ENCODE measurements at regions not wholly inside any gene's neighbourhood (a gene's known extent, or its start where the extent isn't known, plus 50 kb on each side); places are given as distances from the start of the nearest gene placed in this dataset.

DNA sequence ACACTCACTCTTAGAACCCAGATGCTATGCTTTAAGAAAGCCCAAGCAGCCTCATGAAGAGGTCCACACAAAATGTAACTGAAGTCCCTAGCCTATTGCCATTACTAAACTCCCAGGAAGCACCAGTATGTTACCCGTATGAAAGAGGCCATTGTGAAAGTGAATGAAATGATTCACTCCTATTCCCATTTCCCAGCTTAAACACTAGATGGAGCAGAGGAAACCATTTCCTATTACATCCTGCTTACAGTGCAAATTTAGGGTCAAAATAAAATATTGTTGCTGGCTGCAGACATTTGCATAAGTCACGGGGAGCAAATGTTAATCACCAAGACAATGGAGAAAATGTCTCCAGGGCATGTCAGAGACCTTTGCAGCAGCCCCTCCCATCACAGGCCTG is 989.7 kb upstream of the CRIM1 start:
- H3K79me2 ChIP-seq (ENCODE audit: low read length), result no peaks in the 10 kb centered on the region
- H3K4me3 ChIP-seq (ENCODE audit: low read length), result no peak overlapping the region
- H3K9ac ChIP-seq (ENCODE audit: low read length), result no peak overlapping the region
- TF ChIP-seq, protein P1, sequence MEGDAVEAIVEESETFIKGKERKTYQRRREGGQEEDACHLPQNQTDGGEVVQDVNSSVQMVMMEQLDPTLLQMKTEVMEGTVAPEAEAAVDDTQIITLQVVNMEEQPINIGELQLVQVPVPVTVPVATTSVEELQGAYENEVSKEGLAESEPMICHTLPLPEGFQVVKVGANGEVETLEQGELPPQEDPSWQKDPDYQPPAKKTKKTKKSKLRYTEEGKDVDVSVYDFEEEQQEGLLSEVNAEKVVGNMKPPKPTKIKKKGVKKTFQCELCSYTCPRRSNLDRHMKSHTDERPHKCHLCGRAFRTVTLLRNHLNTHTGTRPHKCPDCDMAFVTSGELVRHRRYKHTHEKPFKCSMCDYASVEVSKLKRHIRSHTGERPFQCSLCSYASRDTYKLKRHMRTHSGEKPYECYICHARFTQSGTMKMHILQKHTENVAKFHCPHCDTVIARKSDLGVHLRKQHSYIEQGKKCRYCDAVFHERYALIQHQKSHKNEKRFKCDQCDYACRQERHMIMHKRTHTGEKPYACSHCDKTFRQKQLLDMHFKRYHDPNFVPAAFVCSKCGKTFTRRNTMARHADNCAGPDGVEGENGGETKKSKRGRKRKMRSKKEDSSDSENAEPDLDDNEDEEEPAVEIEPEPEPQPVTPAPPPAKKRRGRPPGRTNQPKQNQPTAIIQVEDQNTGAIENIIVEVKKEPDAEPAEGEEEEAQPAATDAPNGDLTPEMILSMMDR (IDR thresholded peaks at IDR 0.05; ENCODE audit: low read depth, low read length), result no peak
- TF ChIP-seq EZH2phosphoT487 (IDR thresholded peaks at IDR 0.05; ENCODE audit: low read depth), result no peak
- H3K27me3 ChIP-seq (ENCODE audit: low read depth, low read length), result no peaks in the 10 kb centered on the region
- no peaks in the 10 kb centered on the region for H4K20me1 ChIP-seq (ENCODE audit: insufficient read depth, low read length)
- H3K4me2 ChIP-seq (ENCODE audit: low read length), result no peak overlapping the region
- H2AFZ ChIP-seq (ENCODE audit: low read depth, low read length), result no peak overlapping the region
- H3K9me3 ChIP-seq (ENCODE audit: insufficient read depth, low read length), result no peaks in the 10 kb centered on the region
- no peaks in the 10 kb centered on the region for H3K36me3 ChIP-seq (replicated peaks; ENCODE audit: low read depth, low read length)
- no peaks in the 10 kb centered on the region for H3K4me1 ChIP-seq (ENCODE audit: low read length)
- no peak overlapping the region for H3K27ac ChIP-seq (ENCODE audit: low read length)

DNA sequence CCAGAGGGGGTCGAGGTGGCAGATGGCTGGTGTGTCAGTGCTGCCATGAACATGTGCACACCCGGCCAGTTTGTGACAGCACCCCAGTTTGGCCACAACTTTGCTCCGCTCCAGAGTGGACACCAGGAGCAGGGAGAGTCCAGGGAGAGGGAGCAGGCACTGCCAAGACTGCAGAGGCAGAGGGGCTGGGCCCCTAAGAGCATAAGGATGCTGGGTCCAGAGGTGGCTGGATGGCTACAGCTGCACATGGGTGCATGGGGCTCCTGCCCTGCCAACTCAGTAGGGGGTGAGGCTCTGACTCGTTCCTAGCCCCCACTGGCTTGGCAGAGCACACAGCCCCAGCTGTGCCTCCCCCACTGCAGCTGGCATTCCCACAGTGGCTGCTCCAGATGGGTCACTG is 999.2 kb upstream of the CRIM1 start:
- no peaks in the 10 kb centered on the region for H3K9me3 ChIP-seq (ENCODE audit: insufficient read depth, low read length)
- H3K27ac ChIP-seq (ENCODE audit: low read length), result no peak overlapping the region
- H2AFZ ChIP-seq (ENCODE audit: low read depth, low read length), result no peak overlapping the region
- H4K20me1 ChIP-seq (ENCODE audit: insufficient read depth, low read length), result no peaks in the 10 kb centered on the region
- H3K79me2 ChIP-seq (ENCODE audit: low read length), result no peaks in the 10 kb centered on the region
- no peak overlapping the region for H3K9ac ChIP-seq (ENCODE audit: low read length)
- H3K36me3 ChIP-seq (replicated peaks; ENCODE audit: low read depth, low read length), result no peaks in the 10 kb centered on the region
- H3K4me3 ChIP-seq (ENCODE audit: low read length), result no peak overlapping the region
- TF ChIP-seq EZH2phosphoT487 (IDR thresholded peaks at IDR 0.05; ENCODE audit: low read depth), result no peak
- TF ChIP-seq, protein P1 (IDR thresholded peaks at IDR 0.05; ENCODE audit: low read depth, low read length), result no peak
- H3K4me2 ChIP-seq (ENCODE audit: low read length), result no peak overlapping the region
- H3K27me3 ChIP-seq (ENCODE audit: low read depth, low read length), result no peaks in the 10 kb centered on the region
- H3K4me1 ChIP-seq (ENCODE audit: low read length), result peaks cover 5% of the 10 kb centered on the region; the same call in 1 of the 2 replicates

GRCh38 chr2:35355056-35355455 is 1000.5 kb upstream of the CRIM1 start:
- Histone ChIP-seq H3K79me2 (ENCODE audit: low read length) (no peaks in the 10 kb centered on the region), H3K27me3 (ENCODE audit: low read depth, low read length) (no peaks in the 10 kb centered on the region), H3K9ac (ENCODE audit: low read length) (no peak overlapping the region), H3K36me3 (replicated peaks; ENCODE audit: low read depth, low read length) (no peaks in the 10 kb centered on the region), H3K9me3 (ENCODE audit: insufficient read depth, low read length) (no peaks in the 10 kb centered on the region), H3K4me2 (ENCODE audit: low read length) (no peak overlapping the region), H3K4me3 (ENCODE audit: low read length) (no peak overlapping the region), H4K20me1 (ENCODE audit: insufficient read depth, low read length) (no peaks in the 10 kb centered on the region), H2AFZ (ENCODE audit: low read depth, low read length) (no peak overlapping the region), H3K27ac (ENCODE audit: low read length) (no peak overlapping the region), H3K4me1 (ENCODE audit: low read length) (no peaks in the 10 kb centered on the region)
- TF ChIP-seq EZH2phosphoT487 (IDR thresholded peaks at IDR 0.05; ENCODE audit: low read depth), result no peak
- TF ChIP-seq, protein P1 (IDR thresholded peaks at IDR 0.05; ENCODE audit: low read depth, low read length), result no peak

DNA sequence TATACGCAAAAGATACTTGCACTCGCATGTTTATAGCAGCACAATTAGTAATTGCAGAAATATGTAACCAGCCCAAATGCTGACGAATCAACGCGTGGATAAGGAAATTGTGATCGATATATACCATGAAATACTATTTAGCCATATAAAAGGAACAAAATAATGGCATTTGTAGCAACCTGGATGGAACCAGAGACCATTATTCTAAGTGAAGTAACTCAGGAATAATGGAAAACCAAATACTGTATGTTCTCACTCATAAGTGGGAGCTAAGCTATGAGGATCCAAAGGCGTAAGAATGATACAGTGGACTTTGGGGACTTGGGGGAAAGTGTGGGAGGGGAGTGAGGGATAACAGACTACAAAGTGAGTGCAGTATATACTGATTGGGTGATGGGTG is 1008.0 kb upstream of the CRIM1 start:
- Histone ChIP-seq H4K20me1 (ENCODE audit: insufficient read depth, low read length) (no peaks in the 10 kb centered on the region), H3K36me3 (replicated peaks; ENCODE audit: low read depth, low read length) (no peaks in the 10 kb centered on the region), H3K27ac (ENCODE audit: low read length) (no peak overlapping the region), H2AFZ (ENCODE audit: low read depth, low read length) (no peak overlapping the region), H3K4me3 (ENCODE audit: low read length) (no peak overlapping the region), H3K4me1 (ENCODE audit: low read length) (no peaks in the 10 kb centered on the region), H3K9me3 (ENCODE audit: insufficient read depth, low read length) (no peaks in the 10 kb centered on the region), H3K4me2 (ENCODE audit: low read length) (no peak overlapping the region), H3K79me2 (ENCODE audit: low read length) (no peaks in the 10 kb centered on the region), H3K27me3 (ENCODE audit: low read depth, low read length) (no peaks in the 10 kb centered on the region), H3K9ac (ENCODE audit: low read length) (no peak overlapping the region)
- no peak for TF ChIP-seq EZH2phosphoT487 (IDR thresholded peaks at IDR 0.05; ENCODE audit: low read depth)
- TF ChIP-seq, protein P1 (IDR thresholded peaks at IDR 0.05; ENCODE audit: low read depth, low read length), result no peak

Measured in OCI-LY3 (cell line).